ENCODE measurements at regions not wholly inside any gene's neighbourhood (a gene's known extent, or its start where the extent isn't known, plus 50 kb on each side); places are given as distances from the start of the nearest gene placed in this dataset.

GRCh38 chr6:43990275-43990626, 137.0 kb downstream of the MRPL14 start:
- TF ChIP-seq, protein P1, sequence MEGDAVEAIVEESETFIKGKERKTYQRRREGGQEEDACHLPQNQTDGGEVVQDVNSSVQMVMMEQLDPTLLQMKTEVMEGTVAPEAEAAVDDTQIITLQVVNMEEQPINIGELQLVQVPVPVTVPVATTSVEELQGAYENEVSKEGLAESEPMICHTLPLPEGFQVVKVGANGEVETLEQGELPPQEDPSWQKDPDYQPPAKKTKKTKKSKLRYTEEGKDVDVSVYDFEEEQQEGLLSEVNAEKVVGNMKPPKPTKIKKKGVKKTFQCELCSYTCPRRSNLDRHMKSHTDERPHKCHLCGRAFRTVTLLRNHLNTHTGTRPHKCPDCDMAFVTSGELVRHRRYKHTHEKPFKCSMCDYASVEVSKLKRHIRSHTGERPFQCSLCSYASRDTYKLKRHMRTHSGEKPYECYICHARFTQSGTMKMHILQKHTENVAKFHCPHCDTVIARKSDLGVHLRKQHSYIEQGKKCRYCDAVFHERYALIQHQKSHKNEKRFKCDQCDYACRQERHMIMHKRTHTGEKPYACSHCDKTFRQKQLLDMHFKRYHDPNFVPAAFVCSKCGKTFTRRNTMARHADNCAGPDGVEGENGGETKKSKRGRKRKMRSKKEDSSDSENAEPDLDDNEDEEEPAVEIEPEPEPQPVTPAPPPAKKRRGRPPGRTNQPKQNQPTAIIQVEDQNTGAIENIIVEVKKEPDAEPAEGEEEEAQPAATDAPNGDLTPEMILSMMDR (IDR thresholded peaks at IDR 0.05; ENCODE audit: insufficient read depth, low read length, poor library complexity, severe bottlenecking) = no peak
- no peaks in the 10 kb centered on the region for H3K36me3 ChIP-seq (ENCODE audit: control insufficient read depth, insufficient read depth, low read length)
- no peak overlapping the region for H3K4me3 ChIP-seq (ENCODE audit: low read depth, low read length)
- H3K27me3 ChIP-seq (ENCODE audit: control insufficient read depth, insufficient read depth, low read length) = peaks cover 2% of the 10 kb centered on the region
- DNase-seq (ENCODE audit: low read depth) = no peak

GRCh38 chr6:43989581-43990146, 137.6 kb downstream of the MRPL14 start:
- Histone ChIP-seq H3K4me3 (ENCODE audit: low read depth, low read length) (no peak overlapping the region), H3K27me3 (ENCODE audit: control insufficient read depth, insufficient read depth, low read length) (peaks cover 2% of the 10 kb centered on the region), H3K36me3 (ENCODE audit: control insufficient read depth, insufficient read depth, low read length) (no peaks in the 10 kb centered on the region)
- TF ChIP-seq, protein P1 (IDR thresholded peaks at IDR 0.05; ENCODE audit: insufficient read depth, low read length, poor library complexity, severe bottlenecking) = no peak
- DNase-seq (ENCODE audit: low read depth) = no peak

- no peak for DNase-seq (ENCODE audit: low read depth)
- TF ChIP-seq, protein P1 (IDR thresholded peaks at IDR 0.05; ENCODE audit: insufficient read depth, low read length, poor library complexity, severe bottlenecking) = no peak
- H3K36me3 ChIP-seq (ENCODE audit: control insufficient read depth, insufficient read depth, low read length) = no peaks in the 10 kb centered on the region
These were observed 138.5 kb downstream of the MRPL14 start for GRCh38 chr6:43988801-43989200.

GRCh38 chr6:43987838-43988439, 139.3 kb downstream of the MRPL14 start:
- TF ChIP-seq, protein P1 (IDR thresholded peaks at IDR 0.05; ENCODE audit: insufficient read depth, low read length, poor library complexity, severe bottlenecking) = no peak
- Histone ChIP-seq H3K27me3 (ENCODE audit: control insufficient read depth, insufficient read depth, low read length) (peaks cover 2% of the 10 kb centered on the region), H3K36me3 (ENCODE audit: control insufficient read depth, insufficient read depth, low read length) (no peaks in the 10 kb centered on the region), H3K4me3 (ENCODE audit: low read depth, low read length) (no peak overlapping the region)
- no peak for DNase-seq (ENCODE audit: low read depth)

More at GRCh38 chr6:43988801-43989200, 138.5 kb downstream of the MRPL14 start:
- no peak overlapping the region for H3K4me3 ChIP-seq (ENCODE audit: low read depth, low read length)
- peaks cover 2% of the 10 kb centered on the region for H3K27me3 ChIP-seq (ENCODE audit: control insufficient read depth, insufficient read depth, low read length)

DNA sequence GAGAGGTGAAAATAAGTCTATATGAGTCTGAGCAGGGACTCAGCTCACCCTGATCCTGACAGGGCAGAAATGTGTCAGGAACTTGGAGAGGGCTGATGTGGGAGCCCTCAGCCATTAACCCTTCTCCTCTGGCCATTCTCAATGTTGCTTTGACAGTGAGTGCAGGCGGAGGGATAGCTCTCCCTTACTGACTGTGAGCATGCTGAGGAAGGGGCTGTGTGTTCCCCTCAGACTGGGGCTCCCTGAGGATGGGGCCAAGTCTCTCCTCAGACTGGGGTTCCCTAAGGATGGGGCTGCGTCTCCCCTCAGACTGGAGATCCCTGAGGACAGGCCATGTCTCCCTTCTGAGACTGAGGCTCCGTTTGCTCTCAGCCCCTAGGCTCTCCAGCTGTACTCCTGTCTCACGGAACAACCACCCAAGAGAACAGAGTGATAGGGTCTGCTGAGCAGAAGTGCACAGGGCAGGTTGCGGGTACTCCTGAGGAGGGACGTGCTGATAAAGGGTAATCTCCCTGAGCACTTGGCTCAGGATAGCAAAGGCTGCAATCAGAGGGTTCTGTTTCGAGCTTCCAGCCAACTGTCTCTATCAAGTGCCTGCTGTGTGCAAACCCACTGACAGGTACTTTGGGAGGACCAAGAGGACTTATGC, 141.0 kb downstream of the MRPL14 start:
- Histone ChIP-seq H3K36me3 (ENCODE audit: control insufficient read depth, insufficient read depth, low read length) (no peaks in the 10 kb centered on the region), H3K27me3 (ENCODE audit: control insufficient read depth, insufficient read depth, low read length) (peaks cover 2% of the 10 kb centered on the region), H3K4me3 (ENCODE audit: low read depth, low read length) (no peak overlapping the region)
- DNase-seq (ENCODE audit: low read depth) = no peak
- TF ChIP-seq, protein P1 (IDR thresholded peaks at IDR 0.05; ENCODE audit: insufficient read depth, low read length, poor library complexity, severe bottlenecking) = no peak
